ENCODE measurements at regions not wholly inside any gene's neighbourhood (a gene's known extent, or its start where the extent isn't known, plus 50 kb on each side); places are given as distances from the start of the nearest gene placed in this dataset.

- no peaks in the 10 kb centered on the region for H3K4me1 ChIP-seq (ENCODE audit: control insufficient read depth in 2 of 3, insufficient read depth in 2 of 3, low read depth in 1 of 3, low read length in 3 of 3)
- no peaks in the 10 kb centered on the region for H3K9me3 ChIP-seq (ENCODE audit: control insufficient read depth in 2 of 3, insufficient read depth in 1 of 3, low read length in 3 of 3)
- no peaks in the 10 kb centered on the region for H3K27me3 ChIP-seq (ENCODE audit: control insufficient read depth, insufficient read depth, low read length)
- intact Hi-C loops (cut with DNase I) = no loop called here
- H3K4me3 ChIP-seq (ENCODE audit: low read length in 3 of 3) = no peak overlapping the region
- no peak overlapping the region for H3K9ac ChIP-seq (ENCODE audit: low read length in 3 of 3)
- H3K36me3 ChIP-seq (ENCODE audit: control insufficient read depth in 2 of 3, insufficient read depth in 3 of 3, low read length in 3 of 3) = no peaks in the 10 kb centered on the region
- DNase-seq (no peak), FAIRE-seq (no peak)
- TF ChIP-seq, protein P1, sequence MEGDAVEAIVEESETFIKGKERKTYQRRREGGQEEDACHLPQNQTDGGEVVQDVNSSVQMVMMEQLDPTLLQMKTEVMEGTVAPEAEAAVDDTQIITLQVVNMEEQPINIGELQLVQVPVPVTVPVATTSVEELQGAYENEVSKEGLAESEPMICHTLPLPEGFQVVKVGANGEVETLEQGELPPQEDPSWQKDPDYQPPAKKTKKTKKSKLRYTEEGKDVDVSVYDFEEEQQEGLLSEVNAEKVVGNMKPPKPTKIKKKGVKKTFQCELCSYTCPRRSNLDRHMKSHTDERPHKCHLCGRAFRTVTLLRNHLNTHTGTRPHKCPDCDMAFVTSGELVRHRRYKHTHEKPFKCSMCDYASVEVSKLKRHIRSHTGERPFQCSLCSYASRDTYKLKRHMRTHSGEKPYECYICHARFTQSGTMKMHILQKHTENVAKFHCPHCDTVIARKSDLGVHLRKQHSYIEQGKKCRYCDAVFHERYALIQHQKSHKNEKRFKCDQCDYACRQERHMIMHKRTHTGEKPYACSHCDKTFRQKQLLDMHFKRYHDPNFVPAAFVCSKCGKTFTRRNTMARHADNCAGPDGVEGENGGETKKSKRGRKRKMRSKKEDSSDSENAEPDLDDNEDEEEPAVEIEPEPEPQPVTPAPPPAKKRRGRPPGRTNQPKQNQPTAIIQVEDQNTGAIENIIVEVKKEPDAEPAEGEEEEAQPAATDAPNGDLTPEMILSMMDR (IDR thresholded peaks at IDR 0.05; ENCODE audit: borderline replicate concordance, extremely low read depth, insufficient read depth) = no peak
- H3K27ac ChIP-seq (ENCODE audit: low read depth in 2 of 2, low read length in 2 of 2) = no peak overlapping the region
Measured at GRCh38 chr13:82565201-82565600, 1317.1 kb downstream of the SLITRK1 start.

- FAIRE-seq (no peak), DNase-seq (no peak)
- Histone ChIP-seq H3K9ac (ENCODE audit: low read length in 3 of 3) (no peak overlapping the region), H3K36me3 (ENCODE audit: control insufficient read depth in 2 of 3, insufficient read depth in 3 of 3, low read length in 3 of 3) (no peaks in the 10 kb centered on the region), H3K27me3 (ENCODE audit: control insufficient read depth, insufficient read depth, low read length) (no peaks in the 10 kb centered on the region), H3K4me1 (ENCODE audit: control insufficient read depth in 2 of 3, insufficient read depth in 2 of 3, low read depth in 1 of 3, low read length in 3 of 3) (no peaks in the 10 kb centered on the region), H3K27ac (ENCODE audit: low read depth in 2 of 2, low read length in 2 of 2) (no peak overlapping the region), H3K9me3 (ENCODE audit: control insufficient read depth in 2 of 3, insufficient read depth in 1 of 3, low read length in 3 of 3) (no peaks in the 10 kb centered on the region), H3K4me3 (ENCODE audit: low read length in 3 of 3) (no peak overlapping the region)
- TF ChIP-seq, protein P1 (IDR thresholded peaks at IDR 0.05; ENCODE audit: borderline replicate concordance, extremely low read depth, insufficient read depth) = no peak
- intact Hi-C loops (cut with DNase I) = no loop called here
Measured at GRCh38 chr13:82560889-82561288, 1321.4 kb downstream of the SLITRK1 start.

GRCh38 chr13:82522872-82523271, 1359.4 kb downstream of the SLITRK1 start:
- intact Hi-C loops (cut with DNase I) = no loop called here
- H3K27me3 ChIP-seq (ENCODE audit: control insufficient read depth, insufficient read depth, low read length) = no peaks in the 10 kb centered on the region
- H3K27ac ChIP-seq (ENCODE audit: low read depth in 2 of 2, low read length in 2 of 2) = no peak overlapping the region
- FAIRE-seq (no peak), DNase-seq (no peak)
- TF ChIP-seq, protein P1 (IDR thresholded peaks at IDR 0.05; ENCODE audit: borderline replicate concordance, extremely low read depth, insufficient read depth) = no peak
- H3K4me3 ChIP-seq (ENCODE audit: low read length in 3 of 3) = no peak overlapping the region
- H3K9ac ChIP-seq (ENCODE audit: low read length in 3 of 3) = no peak overlapping the region
- H3K9me3 ChIP-seq (ENCODE audit: control insufficient read depth in 2 of 3, insufficient read depth in 1 of 3, low read length in 3 of 3) = no peaks in the 10 kb centered on the region
- H3K36me3 ChIP-seq (ENCODE audit: control insufficient read depth in 2 of 3, insufficient read depth in 3 of 3, low read length in 3 of 3) = no peaks in the 10 kb centered on the region
- H3K4me1 ChIP-seq (ENCODE audit: control insufficient read depth in 2 of 3, insufficient read depth in 2 of 3, low read depth in 1 of 3, low read length in 3 of 3) = no peaks in the 10 kb centered on the region

- no peaks in the 10 kb centered on the region for H3K36me3 ChIP-seq (ENCODE audit: control insufficient read depth in 2 of 3, insufficient read depth in 3 of 3, low read length in 3 of 3)
- DNase-seq (peak in 2 of 5 donors; percentile 8 to 40), FAIRE-seq (no peak)
- intact Hi-C loops (cut with DNase I) = no loop called here
- no peak overlapping the region for H3K4me3 ChIP-seq (ENCODE audit: low read length in 3 of 3)
- TF ChIP-seq, protein P1 (IDR thresholded peaks at IDR 0.05; ENCODE audit: borderline replicate concordance, extremely low read depth, insufficient read depth) = no peak
- no peak overlapping the region for H3K27ac ChIP-seq (ENCODE audit: low read depth in 2 of 2, low read length in 2 of 2)
- H3K9ac ChIP-seq (ENCODE audit: low read length in 3 of 3) = no peak overlapping the region
- H3K27me3 ChIP-seq (ENCODE audit: control insufficient read depth, insufficient read depth, low read length) = no peaks in the 10 kb centered on the region
- H3K4me1 ChIP-seq (ENCODE audit: control insufficient read depth in 2 of 3, insufficient read depth in 2 of 3, low read depth in 1 of 3, low read length in 3 of 3) = no peaks in the 10 kb centered on the region
- H3K9me3 ChIP-seq (ENCODE audit: control insufficient read depth in 2 of 3, insufficient read depth in 1 of 3, low read length in 3 of 3) = no peaks in the 10 kb centered on the region
Measured at GRCh38 chr13:82506805-82507414, 1375.4 kb downstream of the SLITRK1 start.
